ENCODE measurements at regions not wholly inside any gene's neighbourhood (a gene's known extent, or its start where the extent isn't known, plus 50 kb on each side); places are given as distances from the start of the nearest gene placed in this dataset.
A peak's percentile ranks its signal among the peaks of the same experiment; 100 is the strongest.

DNA sequence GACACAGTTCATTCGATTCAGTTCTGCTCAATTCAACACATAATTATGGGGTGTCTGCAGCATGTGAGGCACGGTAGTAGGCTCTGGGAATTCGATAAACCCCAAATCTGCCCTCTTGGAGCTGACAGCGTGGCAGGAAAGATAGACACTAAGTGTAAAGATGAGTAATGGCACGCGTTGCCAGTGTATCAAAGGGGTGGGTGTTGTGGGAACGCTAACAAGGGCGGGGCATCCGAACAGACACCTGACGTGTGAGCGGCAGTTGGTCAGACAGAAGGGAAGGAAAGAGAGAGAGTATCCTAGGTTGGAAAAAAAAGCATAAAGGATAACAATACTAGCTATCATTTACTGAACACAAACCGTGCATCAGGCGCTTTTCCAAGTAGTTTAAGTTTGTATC, 125.7 kb upstream of the HAAO start:
- DNase-seq (ENCODE audit: low spot score): no peak

DNA sequence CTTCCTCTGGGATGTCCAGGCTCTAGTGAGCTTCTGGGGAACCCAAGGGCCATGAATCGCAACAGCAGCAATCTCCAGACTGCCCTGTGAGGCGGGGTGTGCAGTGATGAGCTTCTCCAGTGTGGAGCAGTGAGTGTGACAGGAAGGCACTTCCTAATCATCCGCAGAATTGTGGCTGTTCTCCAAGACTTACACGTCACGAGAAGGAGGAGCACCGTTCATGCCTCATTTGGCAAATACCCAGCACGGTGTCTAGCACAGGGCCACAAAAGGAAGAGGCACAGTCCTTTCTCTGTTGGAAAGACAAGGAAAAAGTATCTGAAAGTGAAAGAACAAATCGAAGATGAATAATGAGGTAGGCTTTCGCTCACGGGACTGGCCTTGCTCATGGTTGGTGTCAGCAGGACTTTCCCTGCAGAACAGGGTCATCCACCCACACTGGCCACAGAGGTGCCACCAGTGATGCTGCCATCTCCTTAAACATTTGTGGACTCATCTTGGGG, 125.1 kb upstream of the HAAO start:
- peak; percentile 85 for DNase-seq (ENCODE audit: low spot score)

DNA sequence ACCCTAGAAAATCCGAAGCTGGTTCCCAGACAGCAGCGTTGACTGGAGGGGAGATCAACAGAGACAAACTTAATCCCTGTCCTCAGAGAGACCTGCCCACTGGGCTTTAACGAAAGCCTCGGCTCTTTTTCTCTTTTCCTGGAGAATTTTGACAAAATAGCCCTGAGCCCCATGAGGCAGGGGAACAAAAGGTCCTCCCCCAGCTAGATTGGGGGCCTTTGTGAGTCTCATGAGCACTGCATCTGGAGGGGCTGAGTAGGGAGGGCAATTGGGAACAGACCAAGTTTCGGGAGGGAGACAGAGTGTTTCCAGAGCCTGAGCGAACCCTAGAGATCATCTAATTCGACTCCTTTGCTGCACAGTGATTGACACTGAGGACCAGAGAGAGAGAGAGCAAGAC, 123.9 kb upstream of the HAAO start:
- no peak for DNase-seq (ENCODE audit: low spot score)

DNA sequence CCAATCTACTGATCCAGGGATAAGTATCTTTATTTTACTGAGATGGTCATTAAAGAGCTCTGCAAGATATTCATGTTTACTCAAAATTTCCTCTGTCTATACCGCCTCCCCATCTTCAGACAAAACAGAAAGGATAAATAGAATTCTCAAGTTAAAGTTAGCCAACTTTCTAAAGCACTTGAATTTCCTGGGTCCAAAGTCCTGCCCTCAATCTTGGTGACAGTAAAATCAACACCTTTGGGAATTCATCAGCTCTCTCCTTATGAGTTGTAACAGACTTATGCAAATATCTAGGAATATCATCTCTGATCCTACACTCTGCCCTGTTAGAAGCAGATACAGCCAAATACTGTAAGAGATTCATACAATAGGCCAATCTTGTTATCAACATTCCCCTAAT, 122.5 kb upstream of the HAAO start:
- no peak for DNase-seq (ENCODE audit: low spot score)

DNA sequence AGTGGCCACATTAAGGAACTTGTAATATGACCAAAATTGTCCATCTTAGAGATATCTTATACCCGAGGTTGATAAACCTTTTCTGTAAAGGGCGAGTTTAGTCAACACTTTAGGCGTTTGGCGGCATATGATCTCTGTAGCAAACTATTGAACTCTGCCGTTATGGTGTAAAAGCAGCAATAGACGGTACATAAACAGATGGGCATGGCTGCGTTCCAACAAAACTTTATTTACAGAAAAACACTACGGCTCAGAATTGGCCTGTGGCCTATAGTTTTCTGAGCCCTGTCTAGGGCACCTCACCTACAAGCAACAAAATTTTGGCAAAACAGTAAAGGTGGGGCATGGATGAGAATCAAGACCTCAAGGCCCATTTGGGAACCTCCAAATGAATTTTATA, 121.9 kb upstream of the HAAO start:
- no peak for DNase-seq (ENCODE audit: low spot score)

DNA sequence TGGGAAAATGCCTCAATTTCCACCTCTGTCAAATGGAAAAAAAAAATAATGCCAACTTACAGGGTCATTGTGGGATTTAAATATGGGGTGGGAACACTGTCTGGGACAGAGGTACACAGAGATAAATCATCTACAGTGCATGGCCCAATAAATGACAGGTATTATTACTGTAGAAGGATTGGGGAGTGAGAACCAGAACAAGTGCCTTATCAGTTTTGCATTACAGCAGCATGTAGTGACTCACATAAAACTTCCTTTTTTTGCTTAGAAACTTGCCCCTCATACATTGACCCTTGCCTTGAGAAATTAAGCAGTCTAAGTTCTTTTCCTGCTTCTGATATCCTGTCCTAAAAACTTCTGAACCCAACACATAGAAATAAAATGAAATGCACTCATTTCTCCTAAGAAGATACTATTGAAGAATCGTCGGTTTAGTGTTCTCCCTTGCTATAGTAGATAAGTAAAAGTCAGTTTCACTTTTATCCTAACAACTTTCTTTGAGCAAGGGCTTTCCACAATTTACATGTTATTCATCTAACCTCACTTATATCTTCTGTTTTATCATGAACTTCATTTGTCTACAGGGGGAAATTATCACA, 121.0 kb upstream of the HAAO start:
- DNase-seq (ENCODE audit: low spot score): no peak

DNA sequence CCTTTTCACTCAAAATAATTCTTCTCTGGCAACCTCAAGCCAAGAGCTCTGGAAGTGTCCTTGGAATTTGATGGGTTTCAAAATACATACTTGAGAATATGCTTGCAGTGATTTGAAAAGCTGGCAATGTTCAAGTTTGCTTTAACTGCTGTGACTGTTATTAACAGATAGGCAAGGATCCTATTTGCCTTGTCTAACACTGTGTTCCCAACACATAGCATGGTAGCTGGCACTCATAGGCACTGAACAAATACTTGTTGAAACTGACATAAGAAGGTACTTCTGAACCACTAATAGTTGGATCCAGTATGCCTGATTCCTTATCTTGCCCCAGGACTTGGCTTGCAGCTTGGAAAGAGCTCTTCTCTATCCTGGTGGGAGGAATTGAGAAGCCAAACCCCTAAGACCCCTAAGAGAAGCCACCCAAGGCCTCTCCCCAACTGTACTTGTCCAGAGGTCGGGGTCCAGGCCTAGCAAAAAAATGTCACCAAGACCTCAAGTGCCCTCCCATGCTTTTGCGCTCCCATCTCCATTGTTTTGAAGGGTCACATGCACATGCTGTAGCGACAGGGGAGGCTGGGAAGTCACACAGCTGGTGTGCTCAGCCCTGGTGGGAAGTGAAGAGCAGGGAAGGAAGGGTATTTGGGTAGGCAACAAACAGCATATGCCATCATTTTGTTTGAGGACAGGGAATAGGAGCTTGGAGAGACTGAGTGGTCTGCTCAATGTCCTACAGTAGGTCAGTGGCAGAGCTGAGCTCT, 118.4 kb upstream of the HAAO start:
- no peak for DNase-seq (ENCODE audit: low spot score)

DNA sequence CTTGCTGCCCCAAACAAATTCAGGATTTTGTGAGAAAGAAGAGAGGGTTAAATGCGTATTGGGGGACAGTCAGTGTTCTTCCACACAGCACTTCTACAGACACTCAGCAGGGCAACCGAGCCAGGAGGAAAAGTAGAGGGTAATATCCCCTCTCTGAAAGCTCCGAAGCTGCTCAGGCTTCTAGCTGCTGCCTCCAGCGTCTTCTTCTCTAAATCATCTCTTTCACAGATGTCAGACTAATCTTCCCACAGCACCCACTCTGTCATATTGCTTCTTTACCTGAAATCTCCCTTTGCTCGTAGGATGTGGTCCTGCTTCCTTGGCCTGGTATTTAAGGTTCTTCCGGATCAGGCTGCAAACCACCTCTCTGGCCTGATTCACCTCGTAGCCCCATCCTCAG, 117.6 kb upstream of the HAAO start:
- DNase-seq (ENCODE audit: low spot score): no peak

DNA sequence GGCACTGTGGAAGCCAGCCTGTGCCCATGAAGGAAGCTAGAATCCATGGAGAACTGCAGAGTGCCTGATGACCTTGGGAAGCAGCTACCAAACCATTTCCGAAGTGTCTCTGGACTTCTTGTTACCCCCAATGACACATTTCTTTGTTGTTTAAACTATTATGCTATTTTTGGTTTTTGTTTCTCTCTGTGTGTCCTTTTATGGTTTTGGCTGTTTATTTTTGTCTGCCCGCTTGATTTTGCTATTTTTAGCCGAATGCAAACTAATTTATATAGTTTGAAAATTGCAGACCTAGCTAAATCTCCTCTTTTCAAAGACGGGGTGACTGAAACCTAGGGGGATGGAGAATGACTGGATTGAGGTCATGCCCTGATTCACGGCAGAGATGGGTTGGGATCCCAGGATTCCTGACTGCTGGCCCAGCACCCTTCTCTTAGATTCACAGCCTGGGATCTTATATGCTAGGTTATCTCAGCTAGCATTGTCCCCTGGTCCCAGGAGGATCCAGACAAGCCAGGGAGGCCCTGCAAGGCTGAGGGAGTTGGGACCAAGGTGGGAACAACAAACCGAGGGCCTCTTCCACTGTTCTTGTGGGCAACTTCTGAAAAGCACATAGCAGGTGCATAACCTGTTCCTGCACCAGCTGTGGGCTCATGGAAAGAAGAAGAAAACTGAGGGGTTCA, 116.3 kb upstream of the HAAO start:
- DNase-seq (ENCODE audit: low spot score): no peak

DNA sequence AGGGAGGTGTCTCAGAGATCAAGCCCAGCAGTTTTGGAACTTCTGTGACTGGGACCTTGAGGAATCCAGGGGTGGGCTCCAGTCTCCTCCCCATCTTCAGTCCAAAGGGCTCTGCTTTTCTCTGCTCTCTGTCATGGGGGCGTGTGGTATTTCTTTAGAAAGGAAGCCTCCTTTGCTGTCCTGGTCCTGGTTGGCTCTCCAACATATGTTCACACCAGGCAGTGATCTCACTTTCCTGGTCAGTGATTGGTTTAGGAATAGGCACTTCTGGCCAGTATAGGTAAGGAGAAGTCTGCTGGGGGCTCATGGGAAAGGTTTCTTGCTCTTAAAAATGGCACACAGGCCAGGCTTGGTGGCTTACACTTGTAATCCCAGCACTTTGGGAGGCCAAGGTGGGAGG, 115.5 kb upstream of the HAAO start:
- DNase-seq (ENCODE audit: low spot score): no peak

DNA sequence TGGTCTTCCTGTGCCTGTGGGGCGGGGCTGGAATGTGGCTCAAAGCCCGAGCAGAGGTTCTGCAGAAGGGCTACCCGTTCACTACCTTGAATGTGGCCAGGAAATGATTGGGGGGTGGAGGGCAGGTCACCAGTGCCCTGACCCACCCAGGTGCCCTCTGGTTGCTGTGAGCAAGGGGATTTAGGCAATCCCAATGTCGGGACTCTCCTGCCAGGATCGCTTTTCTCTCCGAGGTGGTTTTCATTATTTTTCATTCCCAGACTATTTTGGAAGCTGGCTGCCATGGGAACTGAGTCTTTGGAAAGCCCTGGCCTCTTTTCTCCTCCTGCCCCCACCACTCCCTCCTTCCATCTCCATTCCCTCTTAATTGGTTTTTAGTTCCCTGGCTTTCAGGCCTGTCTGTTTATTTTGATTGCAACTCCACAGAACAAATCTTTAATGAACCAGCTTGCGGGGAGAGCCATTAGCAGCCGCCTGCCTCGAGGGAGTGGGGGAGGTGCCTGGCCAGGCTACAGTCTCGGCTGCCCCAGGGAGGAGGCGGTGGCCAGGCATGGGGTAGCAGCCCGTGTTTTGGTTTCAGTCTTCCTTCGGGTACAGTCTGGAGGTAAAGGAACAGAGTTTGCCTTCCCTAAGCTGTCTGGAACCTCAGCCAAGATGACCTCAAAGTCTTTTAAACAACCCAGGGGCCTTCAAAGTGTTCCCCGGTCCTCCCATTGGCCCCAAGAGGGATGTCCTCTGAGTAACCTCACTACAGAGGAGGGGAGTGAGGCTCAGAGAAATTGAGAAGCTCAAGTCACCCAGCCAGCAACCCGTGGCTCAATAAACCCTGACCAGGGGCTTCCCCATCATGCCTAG, 114.4 kb upstream of the HAAO start:
- DNase-seq (ENCODE audit: low spot score): peak; percentile 77

DNA sequence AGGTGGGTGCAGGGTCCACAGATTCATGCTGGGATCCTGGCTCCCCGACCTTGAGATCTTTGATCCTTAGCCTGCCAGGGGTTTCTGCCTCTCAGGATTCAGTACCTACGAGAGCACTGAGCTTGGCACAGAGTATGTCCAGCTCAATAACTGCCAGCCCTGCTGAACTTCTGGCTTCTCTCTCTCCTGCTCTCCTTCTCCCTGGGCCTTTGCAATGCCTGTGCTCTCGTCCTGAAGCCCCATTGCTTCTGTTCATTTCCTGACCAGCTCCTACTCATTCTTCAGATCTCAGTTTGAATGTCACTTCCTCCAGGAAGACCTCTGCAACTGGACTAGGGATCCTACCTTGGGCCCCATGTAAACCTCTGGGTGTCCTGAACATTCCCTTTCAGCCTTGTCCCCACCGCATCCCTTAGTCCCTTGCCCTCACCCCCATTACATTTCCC, 113.8 kb upstream of the HAAO start:
- DNase-seq (ENCODE audit: low spot score): no peak

DNA sequence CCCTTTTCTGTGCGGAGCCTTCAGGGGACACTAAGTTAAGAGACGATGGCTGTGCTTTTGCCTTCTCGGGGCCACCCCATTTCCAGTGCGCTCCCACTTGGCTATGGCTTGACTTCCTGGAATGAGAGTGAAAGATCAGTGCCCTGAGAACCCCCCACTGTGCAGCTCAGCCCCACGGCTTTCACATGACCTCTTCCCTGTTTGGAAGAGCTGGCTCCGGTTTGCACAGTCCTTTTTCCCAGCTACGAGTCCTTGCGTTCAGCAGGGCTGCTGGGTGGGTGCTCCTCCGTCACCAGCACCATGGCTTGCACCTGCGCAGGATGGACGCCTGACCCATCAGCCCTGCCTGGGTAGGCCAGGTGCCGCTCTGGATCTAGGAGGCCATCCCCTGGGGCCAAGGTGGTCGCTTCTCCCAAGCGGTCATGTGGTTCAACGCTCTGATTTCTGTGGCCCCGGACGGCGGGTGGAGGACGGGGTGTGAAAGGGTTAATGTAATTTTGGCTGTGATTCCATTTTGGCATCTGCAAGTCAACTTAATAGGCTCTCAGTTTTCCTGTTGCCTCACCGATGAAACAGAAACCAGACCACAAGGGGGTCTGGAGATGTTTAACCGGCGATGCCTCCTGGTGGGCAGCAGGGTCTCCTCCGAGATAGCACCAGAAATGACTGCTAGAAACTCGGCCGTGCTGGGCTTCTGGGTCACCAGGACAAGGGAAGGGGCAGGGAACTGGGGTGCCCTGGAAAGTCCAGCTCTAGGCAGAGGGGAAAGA, 113.1 kb upstream of the HAAO start:
- DNase-seq (ENCODE audit: low spot score): no peak

DNA sequence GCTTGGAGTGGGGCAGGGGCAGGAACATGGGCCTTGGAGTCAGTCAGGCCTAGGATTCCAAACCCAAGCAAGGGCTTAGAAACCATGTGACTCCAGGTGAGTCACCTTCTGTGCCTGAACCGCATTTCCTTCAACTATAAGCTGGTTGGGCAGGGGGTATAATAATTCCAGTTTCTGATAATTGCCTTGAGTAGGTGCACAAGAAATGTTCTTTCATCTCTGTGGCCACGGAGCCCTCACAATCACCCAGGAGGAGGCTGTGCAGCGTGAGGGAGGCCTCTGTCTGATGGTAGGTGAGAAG, 112.1 kb upstream of the HAAO start:
- DNase-seq (ENCODE audit: low spot score): no peak

DNA sequence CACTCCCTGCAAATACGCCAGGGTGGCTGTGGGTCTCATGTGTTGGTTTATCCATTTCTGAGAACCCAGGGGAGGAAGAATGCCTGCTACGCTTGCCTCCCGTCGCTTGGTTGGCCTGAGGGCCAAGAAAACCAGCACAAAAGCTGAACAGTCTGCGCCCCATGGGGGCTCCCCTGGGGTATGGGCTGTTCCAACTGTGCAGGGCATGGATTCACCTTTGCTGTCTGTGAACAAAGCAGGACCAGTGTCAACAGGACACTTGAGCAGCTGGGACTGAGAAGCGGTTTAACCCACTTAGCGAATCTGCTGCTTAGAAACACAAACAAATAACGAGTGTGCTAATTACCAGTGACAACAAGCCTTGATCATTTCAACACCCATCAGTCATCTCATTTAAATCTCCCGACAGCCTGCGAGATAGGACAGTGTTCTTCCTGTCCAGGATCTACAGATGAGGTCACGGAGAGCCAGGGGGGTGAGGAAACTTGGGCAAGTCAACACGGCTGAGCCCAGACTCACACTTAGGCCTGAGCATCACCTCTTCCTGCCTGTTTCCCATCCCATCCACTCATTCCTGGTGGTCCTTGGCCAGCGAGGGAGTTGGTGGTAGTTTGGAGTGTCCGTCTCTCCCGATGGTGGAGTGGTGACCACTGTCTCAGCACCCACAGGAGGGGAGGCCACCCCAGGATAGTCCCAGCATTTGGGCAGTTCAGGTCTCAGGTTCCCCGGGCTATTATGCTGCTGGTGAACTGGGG, 111.6 kb upstream of the HAAO start:
- no peak for DNase-seq (ENCODE audit: low spot score)

DNA sequence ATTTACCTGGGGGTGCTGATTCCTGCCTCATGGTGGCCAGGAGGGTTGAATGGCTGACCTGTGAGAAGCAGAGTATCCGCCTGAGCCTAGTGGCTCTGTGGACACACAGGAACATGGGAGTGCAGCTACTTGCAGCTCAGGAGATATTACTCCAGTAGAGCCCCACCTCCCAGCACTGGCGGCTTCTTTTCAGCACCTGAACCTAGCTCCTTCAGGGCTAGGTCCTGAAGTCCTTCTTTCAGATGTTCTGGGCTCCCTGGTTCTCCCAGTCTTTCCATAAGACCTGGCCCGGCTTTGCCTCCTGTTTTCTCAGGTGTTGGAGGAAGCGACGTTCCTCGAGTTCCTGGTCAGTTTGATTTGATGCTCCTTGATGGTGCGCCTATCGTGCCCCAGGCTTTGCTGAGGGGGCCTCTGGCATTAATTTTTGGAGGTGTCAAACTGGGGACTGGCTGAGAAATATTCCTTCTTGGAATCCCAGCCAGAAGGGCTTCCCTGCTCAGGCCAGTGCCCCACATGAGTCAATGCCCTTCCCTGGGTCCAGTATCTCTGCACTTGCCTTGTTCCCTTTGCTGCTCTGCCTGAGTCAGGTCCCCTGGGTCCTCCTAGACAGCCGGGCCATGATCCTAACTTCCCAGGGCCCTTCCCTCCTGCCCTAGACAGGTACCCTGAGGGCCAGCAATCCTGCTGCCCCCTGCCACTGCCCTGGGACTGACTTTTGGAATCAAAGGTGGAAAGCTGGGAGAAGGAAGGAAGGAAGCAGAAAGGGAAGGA, 110.7 kb upstream of the HAAO start:
- DNase-seq (ENCODE audit: low spot score): no peak

DNA sequence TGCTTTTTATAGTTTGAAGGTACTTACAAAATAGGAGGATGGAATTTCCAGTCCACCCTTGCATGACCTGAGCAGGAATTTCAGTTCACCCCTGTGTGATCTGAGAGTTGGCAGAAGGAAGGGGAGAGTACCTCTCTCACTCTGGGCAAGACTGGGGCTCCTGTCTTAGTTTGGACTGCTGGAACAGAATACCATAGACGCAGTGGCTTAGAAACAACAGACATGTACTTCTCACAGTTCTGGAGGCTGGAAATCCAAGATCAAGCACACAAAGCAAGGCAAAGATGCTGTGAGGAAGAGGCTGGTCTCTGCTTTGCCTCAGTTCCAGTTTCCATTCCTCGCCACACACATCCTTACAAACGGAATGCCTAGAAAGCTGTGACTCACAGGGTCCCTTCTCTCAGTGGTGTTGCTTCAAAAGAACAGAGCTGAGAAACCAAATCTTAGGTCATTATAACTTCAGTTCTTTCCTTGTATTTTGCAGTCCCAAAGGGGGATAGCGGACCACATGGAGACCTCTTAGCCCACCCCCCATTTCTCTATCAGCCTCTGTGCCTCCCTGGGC, 108.8 kb upstream of the HAAO start:
- peak; percentile 69 for DNase-seq (ENCODE audit: low spot score)

DNA sequence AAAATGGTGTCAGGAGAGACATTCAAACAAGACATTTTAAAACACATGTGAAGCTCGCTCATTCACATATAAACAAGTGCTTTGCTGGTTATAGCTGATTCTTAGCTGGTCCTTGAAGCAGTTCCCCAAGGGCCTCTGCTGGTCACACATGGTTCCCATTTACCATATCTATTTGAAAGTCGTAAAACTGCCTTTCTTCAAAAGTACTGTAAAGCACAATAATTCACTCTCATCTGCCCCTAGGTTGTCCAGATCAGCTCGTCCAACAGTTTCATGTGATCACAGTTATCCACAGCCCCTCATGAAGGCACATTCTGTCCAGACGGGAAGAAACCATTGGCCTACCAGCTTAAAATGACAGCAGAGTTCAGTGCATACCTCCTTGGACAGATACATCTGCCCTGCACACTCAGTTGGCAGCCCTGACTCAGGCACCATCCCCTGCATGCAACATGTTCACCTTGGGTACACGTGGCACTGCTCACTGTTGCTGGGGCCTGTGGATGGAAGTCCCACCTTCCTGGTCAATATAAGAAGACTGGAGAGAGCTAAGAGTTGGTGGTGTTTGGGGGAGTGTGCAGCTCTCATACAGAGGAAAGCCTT, 108.0 kb upstream of the HAAO start:
- no peak for DNase-seq (ENCODE audit: low spot score)

DNA sequence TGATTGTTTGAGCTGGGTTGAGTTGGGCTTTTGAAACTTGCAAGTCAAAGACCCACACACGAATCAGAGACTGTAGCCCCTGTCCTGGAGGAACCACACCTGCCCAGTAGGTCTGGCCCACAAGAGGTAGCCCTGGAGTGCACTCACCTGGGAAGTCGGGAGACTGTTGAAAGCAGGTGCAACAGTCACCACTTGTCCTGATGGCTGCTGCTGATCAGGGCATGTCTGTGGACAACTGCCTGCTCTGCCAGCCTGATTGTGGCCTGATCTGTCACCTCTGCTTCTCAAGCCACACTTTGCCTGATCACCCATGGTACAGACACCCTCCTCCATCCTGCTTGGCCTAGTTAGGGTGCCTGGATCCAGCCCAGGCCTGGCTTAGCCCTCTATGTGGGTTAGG, 105.0 kb upstream of the HAAO start:
- no peak for DNase-seq (ENCODE audit: low spot score)

DNA sequence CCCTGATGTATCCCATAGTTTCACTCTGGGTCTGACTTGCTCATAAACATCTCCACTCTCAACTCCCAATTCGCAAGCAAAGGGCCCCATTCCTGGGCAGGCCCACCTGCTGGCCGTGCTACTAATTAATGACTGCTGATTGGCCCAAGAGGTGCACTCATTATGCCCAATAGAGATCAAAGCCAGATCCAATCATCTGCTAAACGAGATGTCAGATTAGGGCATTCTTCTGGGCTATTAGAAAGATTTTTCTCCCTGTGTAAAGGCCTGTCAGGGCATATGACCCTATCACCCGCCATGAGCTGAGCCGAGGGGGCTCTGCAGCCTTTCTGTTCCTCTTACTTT, 103.4 kb upstream of the HAAO start:
- no peak for DNase-seq (ENCODE audit: low spot score)
